ENCODE measurements at regions not wholly inside any gene's neighbourhood (a gene's known extent, or its start where the extent isn't known, plus 50 kb on each side); places are given as distances from the start of the nearest gene placed in this dataset.

DNA sequence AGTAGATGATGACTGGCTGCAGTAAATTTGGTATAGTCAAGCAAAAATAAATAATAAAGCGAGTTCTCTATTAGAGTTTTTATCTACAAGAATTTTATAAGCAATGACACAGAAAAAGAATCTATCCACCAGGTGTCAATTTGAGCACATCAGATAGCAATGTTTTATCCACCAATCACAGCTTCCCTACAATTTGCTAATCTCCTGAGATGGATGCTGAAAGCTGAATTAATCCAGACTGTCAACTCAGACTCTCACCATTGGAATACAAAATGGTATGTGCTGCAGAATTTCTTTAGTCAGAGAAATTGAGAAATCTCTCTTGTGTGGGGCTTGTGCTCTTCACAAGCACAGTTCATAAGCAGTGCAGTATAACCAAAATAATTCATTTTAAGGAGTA is 888.9 kb upstream of the GHITM start:
- H3K4me3 ChIP-seq (ENCODE audit: low read depth, poor library complexity, severe bottlenecking): no peak overlapping the region
- TF ChIP-seq POLR2A (IDR thresholded peaks at IDR 0.05): no peak
- TF ChIP-seq, protein P1, sequence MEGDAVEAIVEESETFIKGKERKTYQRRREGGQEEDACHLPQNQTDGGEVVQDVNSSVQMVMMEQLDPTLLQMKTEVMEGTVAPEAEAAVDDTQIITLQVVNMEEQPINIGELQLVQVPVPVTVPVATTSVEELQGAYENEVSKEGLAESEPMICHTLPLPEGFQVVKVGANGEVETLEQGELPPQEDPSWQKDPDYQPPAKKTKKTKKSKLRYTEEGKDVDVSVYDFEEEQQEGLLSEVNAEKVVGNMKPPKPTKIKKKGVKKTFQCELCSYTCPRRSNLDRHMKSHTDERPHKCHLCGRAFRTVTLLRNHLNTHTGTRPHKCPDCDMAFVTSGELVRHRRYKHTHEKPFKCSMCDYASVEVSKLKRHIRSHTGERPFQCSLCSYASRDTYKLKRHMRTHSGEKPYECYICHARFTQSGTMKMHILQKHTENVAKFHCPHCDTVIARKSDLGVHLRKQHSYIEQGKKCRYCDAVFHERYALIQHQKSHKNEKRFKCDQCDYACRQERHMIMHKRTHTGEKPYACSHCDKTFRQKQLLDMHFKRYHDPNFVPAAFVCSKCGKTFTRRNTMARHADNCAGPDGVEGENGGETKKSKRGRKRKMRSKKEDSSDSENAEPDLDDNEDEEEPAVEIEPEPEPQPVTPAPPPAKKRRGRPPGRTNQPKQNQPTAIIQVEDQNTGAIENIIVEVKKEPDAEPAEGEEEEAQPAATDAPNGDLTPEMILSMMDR (IDR thresholded peaks at IDR 0.05): no peak
- WGBS, 2 donors: 84 to 90% methylated on average over 1 of the region's 1 CpG
- intact Hi-C loops (cut with DNase I; ENCODE audit: low total_unique reads): no loop called here
- no peak for DNase-seq (ENCODE audit: low spot score in 2 of 2)

DNA sequence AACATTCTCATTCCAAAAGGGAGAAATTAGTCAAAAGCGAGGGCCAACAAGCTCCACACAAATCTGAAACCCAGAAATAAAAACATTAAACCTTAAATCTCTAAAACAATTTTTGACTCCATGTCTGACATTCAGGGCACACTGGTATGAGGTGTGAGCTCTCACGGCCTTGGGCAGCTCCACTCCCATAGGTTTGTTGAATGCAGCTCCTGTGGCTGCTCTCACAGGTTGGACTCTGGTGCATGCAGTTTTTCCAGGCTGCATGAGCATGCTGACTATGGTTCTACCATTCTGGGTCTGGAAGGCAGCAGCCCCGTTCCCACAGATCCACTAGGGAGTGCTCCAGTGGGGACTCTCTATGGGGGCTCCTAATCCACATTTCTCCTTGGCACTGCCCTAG is 887.1 kb upstream of the GHITM start:
- intact Hi-C loops (cut with DNase I; ENCODE audit: low total_unique reads): no loop called here
- TF ChIP-seq POLR2A (IDR thresholded peaks at IDR 0.05): no peak
- TF ChIP-seq, protein P1 (IDR thresholded peaks at IDR 0.05): no peak
- H3K4me3 ChIP-seq (ENCODE audit: low read depth, poor library complexity, severe bottlenecking): no peak overlapping the region
- DNase-seq (ENCODE audit: low spot score in 2 of 2): no peak
- WGBS, 2 donors: 87% methylated on average over 3 of the region's 3 CpGs

DNA sequence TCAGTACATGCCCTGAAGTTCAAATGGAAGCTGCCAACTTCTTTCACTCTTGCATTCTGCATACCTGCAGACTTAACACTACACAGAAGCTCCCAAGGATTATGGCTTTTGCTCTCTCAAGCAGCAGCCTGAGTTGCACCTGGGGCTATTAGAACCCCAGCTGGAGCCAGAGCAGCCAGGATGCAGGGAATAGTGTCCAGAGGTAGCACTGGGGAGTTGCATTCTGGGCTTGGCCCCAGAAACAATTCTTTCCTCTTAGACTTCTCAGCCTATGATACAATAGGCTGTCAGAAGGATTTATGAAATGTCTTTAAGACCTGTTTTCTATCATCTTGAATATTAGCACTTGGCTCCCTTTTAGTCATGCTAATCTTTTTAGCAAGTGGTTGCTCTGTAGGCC is 886.7 kb upstream of the GHITM start:
- no peak for TF ChIP-seq POLR2A (IDR thresholded peaks at IDR 0.05)
- H3K4me3 ChIP-seq (ENCODE audit: low read depth, poor library complexity, severe bottlenecking): no peak overlapping the region
- no peak for DNase-seq (ENCODE audit: low spot score in 2 of 2)
- intact Hi-C loops (cut with DNase I; ENCODE audit: low total_unique reads): no loop called here

DNA sequence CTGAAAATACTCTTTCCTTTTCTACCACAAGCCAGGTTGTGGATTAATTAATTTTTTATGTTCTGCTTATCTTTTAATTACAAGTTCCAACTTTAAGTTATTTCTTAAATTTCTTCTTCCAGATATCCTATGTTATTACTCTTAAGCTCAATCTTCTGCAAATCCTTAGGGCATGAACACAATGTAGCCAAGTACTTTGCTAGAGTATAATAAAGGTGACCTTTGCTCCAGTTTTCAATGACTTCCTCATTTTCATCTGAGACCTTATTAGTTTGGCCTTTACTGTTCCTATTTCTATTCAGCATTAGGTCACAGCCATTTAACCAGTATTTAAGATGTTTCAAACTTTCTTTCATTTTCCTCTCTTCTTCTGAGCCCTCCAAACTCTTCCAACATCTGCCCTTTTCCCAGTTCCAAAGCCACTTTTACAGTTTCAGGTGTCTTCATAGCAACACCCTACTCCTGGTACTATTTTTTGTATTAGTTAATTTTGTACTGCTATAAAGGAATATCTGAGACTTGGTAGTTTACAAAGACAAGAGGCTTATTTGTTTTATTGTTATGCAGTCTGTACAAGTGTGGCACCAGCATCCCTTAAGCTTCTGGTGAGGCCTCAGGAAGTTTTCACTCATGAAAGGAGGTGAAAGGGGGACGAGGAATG is 886.2 kb upstream of the GHITM start:
- DNase-seq (ENCODE audit: low spot score in 2 of 2): no peak
- WGBS, 2 donors: 91 to 93% methylated on average over 1 of the region's 1 CpG
- no peak overlapping the region for H3K4me3 ChIP-seq (ENCODE audit: low read depth, poor library complexity, severe bottlenecking)
- intact Hi-C loops (cut with DNase I; ENCODE audit: low total_unique reads): no loop called here
- TF ChIP-seq POLR2A (IDR thresholded peaks at IDR 0.05): no peak
- TF ChIP-seq, protein P1 (IDR thresholded peaks at IDR 0.05): no peak

DNA sequence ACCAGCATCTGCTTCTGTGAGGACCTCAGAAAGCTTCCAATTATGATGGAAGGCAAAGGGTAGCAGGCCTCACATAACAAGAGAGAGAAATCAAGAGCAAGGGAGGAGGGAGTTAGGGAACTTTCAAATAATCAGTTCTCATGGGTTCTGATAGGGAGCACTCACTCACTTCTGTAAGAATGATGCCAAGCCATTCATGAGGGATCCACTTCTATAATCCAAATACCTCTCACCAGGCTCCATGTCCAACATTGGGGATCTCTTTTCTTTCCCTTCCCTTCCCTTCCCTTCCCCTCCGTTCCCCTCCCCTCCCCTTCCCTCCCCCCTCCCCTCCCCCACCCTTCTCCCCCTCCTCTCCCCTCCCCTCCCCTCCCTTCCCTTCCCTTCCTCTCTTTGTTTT is 884.6 kb upstream of the GHITM start:
- WGBS, 2 donors: 78 to 79% methylated on average over 1 of the region's 1 CpG
- no peak overlapping the region for H3K4me3 ChIP-seq (ENCODE audit: low read depth, poor library complexity, severe bottlenecking)
- intact Hi-C loops (cut with DNase I; ENCODE audit: low total_unique reads): no loop called here
- no peak for DNase-seq (ENCODE audit: low spot score in 2 of 2)
- no peak for TF ChIP-seq POLR2A (IDR thresholded peaks at IDR 0.05)
- TF ChIP-seq, protein P1 (IDR thresholded peaks at IDR 0.05): no peak

DNA sequence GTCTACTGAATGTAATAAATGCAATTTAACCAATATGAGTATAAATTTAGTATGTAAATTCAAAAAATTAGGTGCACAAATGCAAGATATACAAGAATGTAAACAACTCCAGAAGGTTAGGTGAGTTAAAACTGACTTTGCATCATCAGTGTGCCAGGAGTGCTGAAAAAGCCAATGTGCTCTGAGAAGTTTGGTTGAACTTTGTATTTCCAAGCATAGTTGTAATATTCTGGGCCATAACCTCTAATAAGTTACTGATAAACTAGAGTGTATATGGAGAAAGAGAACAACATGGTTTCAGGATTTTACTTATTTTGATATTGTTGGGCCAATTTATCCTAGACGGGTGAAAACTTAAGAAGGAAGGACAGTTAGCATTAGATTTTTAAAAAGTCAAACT is 876.9 kb upstream of the GHITM start:
- TF ChIP-seq, protein P1 (IDR thresholded peaks at IDR 0.05): no peak
- no peak for TF ChIP-seq POLR2A (IDR thresholded peaks at IDR 0.05)
- no peak overlapping the region for H3K4me3 ChIP-seq (ENCODE audit: low read depth, poor library complexity, severe bottlenecking)
- DNase-seq (ENCODE audit: low spot score in 2 of 2): no peak
- WGBS, 2 donors: 75 to 80% methylated on average over 1 of the region's 1 CpG
- intact Hi-C loops (cut with DNase I; ENCODE audit: low total_unique reads): no loop called here
